GM19351 (cell line): ENCODE measurements at regions not wholly inside any gene's neighbourhood (a gene's known extent, or its start where the extent isn't known, plus 50 kb on each side); places are given as distances from the start of the nearest gene placed in this dataset.

Experiments
- ATAC-seq: cut with Tn5 transposase; IDR thresholded peaks from one replicate; pipeline ENCODE4 v1.9.1; 2021; ENCODE audit warnings: mild to moderate bottlenecking, moderate library complexity; ENCODE audit not compliant: unreplicated experiment

DNA sequence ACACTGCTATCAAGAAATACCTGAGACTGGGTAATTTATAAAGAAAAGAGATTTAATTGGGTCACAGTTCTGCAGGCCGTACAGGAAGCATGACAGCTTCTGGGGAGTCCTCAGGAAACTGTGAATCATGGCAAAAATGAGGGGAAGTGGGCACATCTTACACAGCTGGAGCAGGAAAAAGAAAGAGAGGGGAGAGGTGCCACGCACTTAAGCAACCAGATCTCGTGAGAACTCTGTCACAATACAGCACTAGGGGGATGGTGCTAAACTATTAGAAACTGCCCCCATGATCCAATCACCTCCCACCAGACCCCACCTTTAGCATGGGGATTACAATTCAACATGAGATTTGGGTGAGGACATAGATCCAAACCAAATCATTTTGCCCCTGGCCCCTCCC is 105.5 kb upstream of the CPLX2 start:
- ATAC-seq: no peak

DNA sequence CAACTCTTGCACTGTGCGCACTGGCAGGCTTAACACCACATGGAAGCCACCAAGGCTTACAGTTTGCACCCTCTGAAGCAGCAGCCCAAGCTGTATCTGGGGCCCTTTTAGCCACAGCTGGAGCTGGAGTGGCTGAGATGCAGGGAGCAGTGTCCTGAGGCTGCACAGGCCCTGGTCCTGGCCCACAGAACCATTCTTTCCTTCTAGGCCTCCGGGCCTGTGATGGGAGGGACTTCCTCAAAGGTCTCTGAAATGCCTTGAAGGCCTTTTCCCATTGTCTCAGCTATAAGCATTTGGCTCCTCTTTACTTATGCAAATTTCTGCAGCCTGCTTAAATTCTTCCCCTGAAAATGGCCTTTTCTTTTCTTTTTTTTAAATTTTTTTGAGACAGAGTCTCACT is 104.4 kb upstream of the CPLX2 start:
- no peak for ATAC-seq

DNA sequence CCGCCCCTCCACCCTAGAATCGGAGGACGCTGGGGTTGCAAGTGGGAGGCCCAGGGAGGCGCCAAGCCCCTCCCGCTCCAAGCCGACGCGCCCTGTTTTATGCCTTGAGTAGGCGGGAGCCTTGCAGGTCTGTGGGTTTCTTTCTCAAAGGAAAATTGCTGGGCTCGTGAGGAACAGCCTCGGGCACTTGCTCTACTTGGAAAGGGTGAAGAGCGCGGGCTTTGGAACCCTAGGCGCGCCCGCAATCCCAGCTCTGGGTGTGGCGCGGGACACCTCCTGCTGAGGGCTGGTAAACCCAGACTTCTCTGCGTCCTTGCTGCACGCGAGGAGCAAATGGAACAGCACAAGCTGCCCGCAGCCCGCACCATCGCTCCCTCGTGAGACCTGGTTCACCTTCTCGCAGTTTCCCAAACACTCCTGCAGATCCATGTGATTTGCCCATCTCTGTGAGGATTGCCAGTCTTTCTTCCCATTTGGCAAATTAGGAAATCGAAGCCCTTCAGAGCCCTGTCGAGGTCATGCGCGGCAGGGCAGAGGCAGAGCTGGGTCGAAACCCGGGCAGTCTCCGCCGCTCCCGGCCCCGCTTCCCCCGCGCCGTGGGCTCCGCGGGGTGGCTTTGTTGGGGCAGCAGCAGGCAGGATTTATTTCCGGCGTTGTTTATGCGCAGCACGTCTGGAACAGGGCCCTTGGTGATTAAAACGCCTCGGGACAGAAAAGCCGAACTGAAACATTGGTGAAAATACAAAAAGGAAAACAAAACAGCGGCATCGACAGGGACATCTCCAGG is 98.4 kb upstream of the CPLX2 start:
- no peak for ATAC-seq

DNA sequence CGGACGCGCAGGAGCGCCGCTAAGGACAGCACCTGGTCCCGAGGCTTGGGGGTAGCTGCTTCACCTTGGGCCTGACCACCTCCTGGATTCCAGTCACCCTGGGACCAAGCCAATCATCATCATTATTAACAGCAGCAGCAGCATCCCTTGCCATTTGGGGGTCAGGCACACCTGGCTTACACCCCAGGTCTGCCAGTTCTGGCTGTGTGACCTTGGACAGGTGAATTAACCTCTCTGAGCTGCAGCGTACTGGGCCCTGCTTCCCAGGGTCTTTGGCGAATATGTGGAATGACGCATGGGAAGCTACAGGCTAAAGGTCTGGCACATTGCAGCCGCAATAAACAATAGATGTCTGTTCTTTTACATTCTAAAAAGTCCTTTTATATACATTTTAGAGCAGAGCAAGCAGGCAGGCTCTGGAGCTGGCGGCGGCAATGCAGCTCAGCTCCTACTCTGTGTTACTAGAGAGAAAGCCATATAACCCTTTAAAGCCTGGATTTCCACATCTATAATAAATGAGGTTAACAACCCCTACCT is 97.8 kb upstream of the CPLX2 start:
- ATAC-seq: no peak

DNA sequence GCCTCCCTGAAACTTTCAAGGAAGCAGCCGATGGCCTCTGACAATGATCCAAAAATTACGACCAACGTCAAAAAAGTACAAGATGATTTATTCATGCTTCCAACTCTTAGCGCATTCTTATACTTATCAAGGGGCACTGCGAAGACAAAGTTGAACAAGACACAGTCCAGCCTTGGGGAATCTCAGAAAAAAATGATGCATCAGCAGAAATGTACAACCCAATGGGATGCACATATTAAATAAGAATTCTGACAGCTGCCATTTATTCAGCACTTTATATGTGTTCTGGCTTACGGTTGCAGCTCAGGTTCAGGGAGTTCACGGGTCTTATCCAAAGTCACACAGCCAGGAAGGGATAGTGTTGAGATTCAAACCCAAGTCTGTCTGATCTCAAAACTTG is 96.0 kb upstream of the CPLX2 start:
- no peak for ATAC-seq

DNA sequence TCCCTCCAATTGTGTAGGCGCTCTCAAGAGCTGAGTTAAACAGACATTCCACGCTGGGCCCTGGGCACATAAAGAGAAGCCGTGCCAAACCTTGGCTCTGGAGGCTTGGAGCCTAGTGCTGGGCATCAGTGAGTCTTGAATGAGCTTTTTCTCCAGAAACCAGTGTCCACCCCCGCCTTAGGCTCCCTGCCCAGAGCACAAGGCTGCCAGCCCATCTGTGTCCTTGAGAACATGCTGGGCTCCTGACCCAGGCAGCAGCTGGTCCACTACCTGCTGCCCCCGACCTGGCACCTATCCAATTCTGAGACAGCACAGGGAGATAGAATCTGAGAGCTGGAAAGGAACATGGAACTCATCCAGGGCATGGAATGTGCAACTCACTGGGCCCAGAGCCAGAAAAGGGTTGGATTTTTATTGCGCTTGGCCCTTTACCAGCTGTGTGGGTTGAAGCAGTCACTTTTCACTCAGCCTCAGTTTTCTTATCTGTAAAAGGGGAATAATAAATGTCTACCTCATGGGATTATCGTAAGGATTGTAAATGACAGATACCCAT is 92.4 kb upstream of the CPLX2 start:
- ATAC-seq: no peak

DNA sequence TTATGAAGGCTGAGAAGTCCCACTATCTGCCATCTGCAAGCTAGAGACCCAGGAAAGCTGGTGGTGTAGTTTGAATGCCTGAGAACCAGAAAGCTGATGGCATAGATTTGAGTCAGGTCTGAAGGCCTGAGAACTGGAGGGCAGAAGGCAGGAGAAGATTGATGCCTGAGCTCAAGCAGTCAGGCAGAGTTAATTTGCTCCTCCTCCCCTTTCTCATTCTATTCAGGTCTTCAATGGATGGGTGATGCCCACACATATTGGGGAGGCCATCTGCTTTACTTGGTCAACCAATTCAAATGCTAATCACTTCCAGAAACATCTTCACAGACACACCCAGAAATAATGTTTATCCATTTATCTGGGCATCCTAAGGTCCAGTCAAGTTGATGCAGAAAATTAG is 87.6 kb upstream of the CPLX2 start:
- ATAC-seq: no peak

DNA sequence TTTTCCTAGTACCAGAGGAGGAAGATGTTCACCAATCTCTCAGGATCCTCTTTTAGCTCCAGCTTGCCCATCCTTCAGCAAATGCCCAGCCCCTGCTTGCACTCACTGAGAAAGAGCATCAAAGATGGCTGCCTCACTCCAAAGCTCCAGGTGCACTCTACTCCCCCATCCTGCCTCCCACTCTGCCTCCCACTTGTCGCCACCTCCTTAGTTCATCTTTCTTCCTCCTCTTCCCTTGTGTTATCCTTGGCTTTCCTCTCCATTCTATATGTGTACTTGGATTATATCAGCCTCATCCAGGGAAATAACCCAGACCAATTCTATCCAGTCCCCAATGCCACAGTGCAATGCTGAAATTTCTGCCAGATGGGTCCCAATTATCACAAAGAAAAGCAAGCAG is 87.1 kb upstream of the CPLX2 start:
- ATAC-seq: no peak

DNA sequence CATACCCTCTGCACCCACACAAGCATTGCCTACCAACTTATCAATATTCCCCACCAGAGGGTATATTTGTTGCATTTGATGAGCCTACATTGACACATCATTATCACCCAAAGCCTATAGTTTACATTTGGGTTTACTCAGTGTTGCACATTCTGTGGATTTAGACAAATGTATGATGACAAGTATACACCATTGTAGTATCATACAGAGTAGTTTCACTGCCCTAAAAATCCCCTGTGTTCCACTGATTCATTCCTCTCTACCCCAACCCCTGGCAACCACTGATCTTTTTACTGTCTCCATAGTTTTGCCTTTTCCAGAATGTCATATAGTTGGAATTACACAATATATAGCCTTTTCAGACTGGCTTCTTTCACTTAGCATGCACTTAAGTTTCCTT is 85.7 kb upstream of the CPLX2 start:
- no peak for ATAC-seq

DNA sequence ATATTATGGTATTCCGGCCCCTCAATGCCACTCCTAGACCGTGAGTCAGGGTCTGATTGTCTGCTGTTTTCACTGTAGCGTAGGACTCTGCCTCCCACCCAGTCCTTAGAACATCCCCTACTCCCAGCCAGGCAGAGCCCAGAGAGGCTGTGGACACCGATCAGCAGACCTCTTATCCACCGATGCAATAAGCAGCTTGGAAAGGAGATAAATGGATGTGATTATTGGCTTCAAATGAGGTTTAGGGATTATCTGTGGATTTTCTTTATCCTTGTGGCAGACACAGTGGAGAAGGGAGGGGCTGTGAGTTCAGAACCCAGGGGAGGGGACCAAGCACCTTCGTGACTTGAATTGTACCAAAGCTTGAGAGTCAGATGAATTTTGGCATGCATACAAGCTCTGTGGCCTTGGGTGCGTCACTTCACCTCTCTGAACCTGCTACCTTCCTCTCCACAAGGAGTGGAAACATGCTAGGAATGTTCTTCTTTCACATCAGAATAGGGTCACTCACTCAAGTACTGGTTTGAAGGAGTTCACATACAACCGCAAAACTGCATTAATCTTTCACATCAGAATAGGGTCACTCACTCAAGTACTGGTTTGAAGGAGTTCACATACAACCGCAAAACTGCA is 83.1 kb upstream of the CPLX2 start:
- ATAC-seq: no peak

DNA sequence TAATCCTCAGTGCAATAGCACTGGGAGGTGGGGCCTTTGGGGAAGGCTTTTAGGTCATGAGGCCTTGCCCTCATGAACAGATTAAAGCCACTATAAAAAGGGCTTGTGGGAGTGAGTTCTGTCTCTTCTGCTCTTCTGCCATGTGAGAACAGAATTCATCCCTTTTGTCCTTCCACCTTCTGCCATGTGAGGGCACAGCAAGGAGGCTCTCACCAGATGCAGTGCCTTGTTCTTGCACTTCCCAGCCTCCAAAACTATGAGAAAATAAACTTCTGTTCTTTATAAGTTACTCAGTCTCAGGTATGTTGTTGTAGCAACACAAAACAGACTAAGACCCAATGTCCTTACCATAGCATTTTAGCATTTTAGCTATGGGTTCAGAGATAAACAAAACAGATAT is 81.7 kb upstream of the CPLX2 start:
- no peak for ATAC-seq

DNA sequence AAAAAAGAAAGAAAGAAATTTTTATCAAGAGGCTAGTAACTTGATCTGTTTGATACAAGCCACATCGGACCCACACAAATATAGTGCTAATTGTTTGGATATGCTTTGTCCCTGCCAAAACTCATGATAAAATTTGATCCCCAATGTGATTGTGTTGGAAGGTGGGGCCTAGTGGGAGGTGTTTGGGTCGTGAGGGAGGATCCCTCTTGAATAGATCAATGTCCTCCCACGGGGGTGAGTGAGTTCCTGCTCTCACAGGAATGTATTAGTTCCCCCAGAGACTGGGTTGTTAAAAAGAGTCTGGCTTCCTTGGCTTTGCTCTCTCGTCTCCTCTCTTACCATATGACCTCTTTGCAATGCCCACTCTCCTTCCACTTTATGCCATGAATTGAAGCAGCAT is 80.6 kb upstream of the CPLX2 start:
- no peak for ATAC-seq

DNA sequence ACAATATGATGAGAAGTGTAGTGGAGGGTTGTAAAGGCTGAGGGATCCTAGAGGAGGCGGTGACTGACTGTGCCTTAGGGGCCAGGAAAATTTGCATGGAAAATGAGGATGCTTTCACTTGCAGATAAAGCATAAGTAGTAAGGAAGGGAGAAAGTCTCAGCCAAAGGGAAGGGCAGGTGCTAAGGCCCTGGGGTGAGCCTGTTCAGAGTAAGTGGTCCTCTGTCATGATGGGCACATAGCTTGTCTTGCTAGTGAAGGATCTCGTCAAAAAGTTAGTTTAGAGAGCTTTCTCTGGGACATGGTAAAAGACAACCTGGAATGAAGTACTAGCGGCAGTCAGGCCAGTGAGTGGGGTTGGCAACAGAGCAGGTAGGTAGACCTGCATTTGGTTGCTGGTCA is 75.4 kb upstream of the CPLX2 start:
- no peak for ATAC-seq

DNA sequence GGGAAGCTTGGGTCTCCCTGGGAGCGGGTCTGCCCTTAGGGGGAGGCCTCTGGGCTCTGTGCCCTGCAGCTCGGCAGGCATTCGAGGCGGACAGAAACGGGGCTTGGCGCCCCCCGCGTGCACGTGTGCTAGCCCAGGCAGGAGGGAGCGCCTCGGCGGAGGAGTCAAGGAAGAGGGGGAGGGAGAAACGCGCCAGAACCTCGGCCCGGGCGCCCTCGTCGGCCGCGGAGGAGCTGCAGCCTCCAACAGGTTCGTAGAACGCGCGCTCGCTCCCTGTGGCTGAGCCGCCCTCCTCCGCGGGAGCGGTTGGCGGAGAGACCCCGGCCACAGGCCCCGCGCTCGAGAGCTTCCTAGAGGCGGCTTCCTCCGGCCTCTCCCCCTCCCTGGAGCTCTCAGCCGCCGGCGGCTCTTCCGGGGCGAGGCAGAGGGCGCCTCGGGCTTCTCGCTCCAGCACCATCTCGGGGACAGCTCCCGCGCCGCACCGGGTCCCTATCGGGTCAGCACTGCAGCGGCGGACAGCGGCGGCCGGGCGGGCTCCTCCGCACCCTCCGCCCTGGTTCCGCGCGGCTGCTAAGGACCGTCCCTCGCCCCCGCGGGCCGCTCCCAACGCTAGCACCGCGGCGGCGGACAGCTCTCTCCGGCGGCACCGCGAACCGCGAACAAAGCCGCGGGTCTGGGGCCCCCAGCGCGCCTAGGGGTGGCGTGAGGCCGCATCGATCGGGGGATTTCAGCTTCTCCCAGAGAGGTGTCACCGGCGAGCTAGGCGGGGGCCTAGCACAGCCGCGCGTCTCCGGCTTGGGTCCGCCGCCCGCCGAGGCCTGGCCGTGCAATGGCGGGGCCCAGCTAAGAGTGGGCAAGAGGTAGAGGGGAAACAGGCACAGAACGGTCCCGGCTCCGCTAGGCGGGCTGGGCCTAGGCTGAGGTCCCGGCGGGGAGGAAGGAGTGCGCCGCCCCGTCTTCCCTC is 74.6 kb upstream of the CPLX2 start:
- ATAC-seq: peak; percentile 88

DNA sequence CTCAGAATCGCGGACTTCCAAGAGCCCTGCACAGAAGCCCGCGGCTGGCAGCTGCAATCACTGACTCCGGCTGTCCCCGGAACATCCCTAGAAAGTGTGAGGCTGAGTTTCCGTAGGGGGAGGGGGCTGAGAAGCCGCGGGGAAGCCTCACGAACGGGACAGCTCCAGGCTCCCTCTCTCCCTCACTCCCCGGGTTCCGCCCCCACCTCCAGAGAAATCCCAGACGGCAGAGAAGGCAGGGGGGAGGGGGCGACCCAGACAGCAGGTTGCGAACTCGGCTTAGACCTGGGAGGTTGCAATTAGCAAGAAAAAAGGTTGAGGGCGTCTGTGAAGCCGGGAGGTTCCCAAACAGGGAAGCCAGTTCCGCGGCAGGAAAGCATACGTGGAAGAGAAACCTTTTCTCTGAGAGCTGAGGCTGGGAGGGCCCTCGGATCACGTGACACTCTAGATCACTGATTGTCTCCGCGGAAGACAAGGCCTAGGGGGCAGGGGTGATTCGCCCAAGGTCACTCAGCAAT is 73.8 kb upstream of the CPLX2 start:
- no peak for ATAC-seq

DNA sequence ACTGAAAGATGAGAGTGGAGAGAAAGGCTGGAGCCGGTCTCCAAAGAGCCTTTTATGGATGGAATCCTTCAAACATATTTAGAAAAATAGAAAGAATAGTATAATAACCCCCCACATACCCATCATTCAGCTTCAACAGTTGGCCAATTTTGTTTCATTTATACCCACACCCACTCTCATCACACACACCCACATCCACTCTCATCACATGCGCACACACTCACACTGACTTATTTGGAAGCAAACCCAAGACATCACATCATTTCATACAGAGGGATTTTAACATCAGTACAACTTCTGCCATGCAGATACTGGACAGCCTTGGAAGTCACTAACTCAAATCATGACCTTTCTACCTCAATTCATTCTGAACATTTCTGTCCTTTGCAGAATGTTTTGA is 72.8 kb upstream of the CPLX2 start:
- ATAC-seq: no peak

DNA sequence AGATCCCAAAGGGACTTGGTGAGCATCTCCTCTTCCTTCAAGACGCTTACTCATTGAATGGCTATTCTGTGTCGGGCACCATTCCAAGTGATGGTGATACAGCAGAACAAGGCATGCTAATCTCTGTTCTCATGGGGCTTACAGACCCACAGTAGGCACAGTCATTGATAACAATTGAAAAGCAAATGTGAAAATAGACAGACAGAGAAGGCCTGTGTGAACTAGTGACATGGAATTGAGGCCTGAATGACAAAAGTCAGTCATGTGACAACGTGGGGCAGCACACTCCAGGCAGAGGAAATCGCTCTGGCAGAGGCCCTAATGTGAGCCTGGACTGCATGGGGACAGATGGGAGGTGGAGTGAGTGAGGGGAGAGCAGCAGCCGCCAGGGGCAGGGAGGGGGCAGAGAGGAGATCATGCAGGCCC is 70.7 kb upstream of the CPLX2 start:
- no peak for ATAC-seq

DNA sequence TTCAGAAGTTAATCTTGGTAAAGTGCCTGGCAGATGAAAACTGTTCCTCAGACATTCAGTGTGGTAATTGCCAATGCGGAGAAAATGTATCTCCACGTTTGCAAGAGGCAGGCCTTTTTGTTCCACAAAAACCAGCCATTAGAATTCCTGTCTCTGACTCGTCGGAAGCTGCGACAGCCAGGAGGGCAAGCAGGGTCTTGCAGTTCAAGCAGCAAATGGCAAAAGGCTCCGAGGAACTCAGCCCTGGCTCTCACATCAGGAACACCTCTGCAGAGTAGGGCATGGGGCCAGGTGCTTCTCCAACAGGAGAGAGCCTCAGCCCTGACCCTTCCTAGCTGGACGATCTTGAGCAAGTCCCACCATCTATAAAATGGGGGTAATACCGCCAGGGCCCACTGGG is 69.0 kb upstream of the CPLX2 start:
- ATAC-seq: no peak

DNA sequence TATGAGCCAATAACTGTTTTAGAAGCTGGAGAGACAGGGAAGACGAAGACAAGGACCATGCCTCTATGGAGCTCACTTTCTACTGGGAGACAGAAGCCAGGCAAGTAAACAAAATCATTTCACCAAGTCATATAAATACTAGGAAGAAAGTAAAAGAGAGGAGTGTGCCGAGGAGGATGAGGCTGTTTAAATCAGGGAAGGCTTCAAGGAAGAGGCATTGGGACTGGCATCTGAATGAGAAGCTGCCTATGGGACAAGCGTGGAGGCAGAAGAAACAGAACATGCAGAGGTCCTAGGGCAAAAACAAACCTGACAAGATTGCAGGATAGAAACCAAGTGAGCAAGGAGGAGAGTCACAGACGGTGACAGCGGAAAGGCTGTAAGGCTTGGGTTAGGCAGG is 68.1 kb upstream of the CPLX2 start:
- no peak for ATAC-seq

DNA sequence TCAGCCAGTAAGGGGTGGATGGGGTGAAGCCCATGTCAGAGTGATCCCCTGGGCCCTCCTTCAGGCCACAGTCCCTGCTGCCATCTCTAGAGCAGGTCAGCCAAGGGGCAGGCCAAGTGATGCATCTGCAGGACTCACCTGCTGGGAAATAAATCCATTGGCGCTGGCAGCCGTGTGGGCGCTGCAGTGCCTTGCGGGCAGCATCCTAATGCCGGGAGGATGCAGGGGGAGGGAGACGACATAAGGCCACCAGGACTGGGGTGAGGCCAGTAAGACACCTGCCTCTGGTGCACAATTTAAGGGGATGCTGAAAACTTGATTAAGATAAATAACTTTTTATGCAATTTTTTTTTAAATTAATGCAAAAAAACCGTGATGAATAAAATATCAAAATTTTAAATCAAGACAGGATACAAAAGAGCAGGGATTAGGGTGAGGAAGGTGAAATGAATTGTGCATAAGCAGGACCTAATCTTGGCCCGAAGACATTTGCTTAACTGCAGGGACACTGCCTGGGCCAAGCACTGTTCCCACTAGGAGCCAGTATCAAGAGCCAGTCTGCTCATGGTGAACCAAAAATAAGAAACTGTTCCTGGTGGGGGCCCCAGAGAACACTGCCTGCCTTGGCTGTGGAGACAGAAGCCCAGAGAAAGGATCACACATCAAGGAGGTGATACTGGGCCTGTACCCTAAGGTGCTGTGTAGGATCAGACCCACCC is 67.5 kb upstream of the CPLX2 start:
- ATAC-seq: no peak
